Spleen (tissue), 3 donors: ENCODE measurements at regions not wholly inside any gene's neighbourhood (a gene's known extent, or its start where the extent isn't known, plus 50 kb on each side); places are given as distances from the start of the nearest gene placed in this dataset.

ENCODE experiments used
- POLR2A ChIP-seq, 3 donors: fragments of 450-650 bp; IDR thresholded peaks; one replicate each; pipeline ENCODE4 v1.5.1; 2017; ENCODE audit warnings: antibody characterized with exemption in 3 of 3, mild to moderate bottlenecking in 1 of 3
- POLR2AphosphoS5 ChIP-seq, 3 donors: sonication (generic); formaldehyde crosslinking; IDR thresholded peaks; one replicate each; pipeline ENCODE4 v1.5.1; 2017; ENCODE audit warnings: antibody characterized with exemption in 3 of 3

DNA sequence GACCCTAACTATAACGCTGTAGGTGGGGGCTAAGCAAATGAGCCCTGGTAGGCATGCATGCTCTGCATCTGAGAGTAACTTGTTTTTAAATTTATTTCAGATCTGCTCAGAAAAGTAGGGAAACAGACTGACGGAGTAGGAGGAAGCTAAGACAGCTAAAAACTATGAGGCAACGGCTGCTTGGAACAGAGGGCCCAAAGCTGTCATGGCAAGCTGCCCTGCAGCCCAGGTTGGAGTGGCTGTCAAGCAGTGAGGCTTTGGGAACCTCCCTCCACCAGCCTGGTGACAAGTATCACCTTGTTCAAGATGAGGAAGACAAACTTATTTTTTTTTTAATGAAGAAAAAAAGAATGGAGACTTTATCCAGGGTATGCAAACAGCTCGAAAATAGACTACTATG lies 439.8 kb downstream of the NLGN4X start:
- TF ChIP-seq POLR2AphosphoS5 (IDR thresholded peaks at IDR 0.05) (no peak), POLR2A (IDR thresholded peaks at IDR 0.05) (no peak)
